Peyer's patch (tissue), 4 donors: ENCODE measurements at regions not wholly inside any gene's neighbourhood (a gene's known extent, or its start where the extent isn't known, plus 50 kb on each side); places are given as distances from the start of the nearest gene placed in this dataset.
"Not testable (repeated sequence)": the region's sequence is repeated elsewhere in the genome, so short reads cannot be mapped to it uniquely, and the experiment has no call there.

ENCODE experiments used
- DNase-seq, 3 donors: peaks; one replicate each; pipeline ENCODE4 v3.0.0-alpha.2; 2017 to 2019
- H3K27ac ChIP-seq, 4 donors: fragments of 200-600 bp; sonication (generic); one replicate each; pipeline ENCODE4 v1.5.1; 2016 to 2019
- H3K27me3 ChIP-seq, 2 donors: fragments of 200-600 bp; sonication (generic); one replicate each; pipeline ENCODE4 v1.5.1; 2019
- H3K36me3 ChIP-seq, 3 donors: fragments of 200-600 bp; sonication (generic); one replicate each; pipeline ENCODE4 v1.5.1; 2016 to 2019
- H3K4me1 ChIP-seq, 4 donors: fragments of 200-600 bp; sonication (generic); one replicate each; pipeline ENCODE4 v1.5.1; 2016 to 2019
- H3K4me3 ChIP-seq, 4 donors: fragments of 200-600 bp; sonication (generic); 1 replicate in 3 of 4; 2 replicates in 1 of 4; pipeline ENCODE4 v1.5.1; 2016 to 2019; ENCODE audit warnings: mild to moderate bottlenecking in 1 of 4
- H3K9me3 ChIP-seq, 4 donors: fragments of 200-600 bp; sonication (generic); one replicate each; pipeline ENCODE4 v1.5.1; 2016 to 2019; ENCODE audit warnings: mild to moderate bottlenecking in 1 of 4
- POLR2A ChIP-seq, 2 donors: fragments of 450-650 bp; IDR thresholded peaks; one replicate each; pipeline ENCODE4 v1.5.1; 2017; ENCODE audit warnings: antibody characterized with exemption in 2 of 2, mild to moderate bottlenecking in 2 of 2, moderate library complexity in 2 of 2
- TF ChIP-seq, protein P1 (sequence below), 6 experiments: fragments of 450-650 bp in 4 of 6; fragments of 200-600 bp in 2 of 6; sonication (generic) in 1 of 6; IDR thresholded peaks; one replicate each; pipeline ENCODE4 v1.5.1; 2017 to 2019; ENCODE audit warnings: antibody characterized with exemption in 6 of 6, mild to moderate bottlenecking in 3 of 6, moderate library complexity in 1 of 6

DNA sequence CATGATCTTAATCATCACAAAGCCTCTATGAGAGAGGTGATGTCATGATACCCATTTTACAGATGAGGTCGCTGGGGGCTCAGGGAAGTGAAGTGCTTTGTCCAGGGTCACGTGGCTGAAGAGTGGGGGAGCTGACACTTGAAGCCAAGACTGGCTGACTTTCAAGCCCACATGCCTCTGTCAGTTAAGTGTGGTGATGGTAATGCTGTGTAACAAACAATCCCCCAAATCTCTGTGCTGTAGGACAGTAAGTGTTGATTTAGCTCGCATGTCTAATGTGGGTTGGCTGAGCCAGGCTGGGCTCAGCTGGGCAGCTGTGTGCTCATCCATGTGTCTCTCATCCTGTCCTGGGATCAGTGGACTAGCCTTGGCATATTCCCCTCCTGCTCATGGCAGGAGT, 87.1 kb upstream of the GRK3 start:
- TF ChIP-seq POLR2A (IDR thresholded peaks at IDR 0.05) = no peak
- TF ChIP-seq, protein P1, sequence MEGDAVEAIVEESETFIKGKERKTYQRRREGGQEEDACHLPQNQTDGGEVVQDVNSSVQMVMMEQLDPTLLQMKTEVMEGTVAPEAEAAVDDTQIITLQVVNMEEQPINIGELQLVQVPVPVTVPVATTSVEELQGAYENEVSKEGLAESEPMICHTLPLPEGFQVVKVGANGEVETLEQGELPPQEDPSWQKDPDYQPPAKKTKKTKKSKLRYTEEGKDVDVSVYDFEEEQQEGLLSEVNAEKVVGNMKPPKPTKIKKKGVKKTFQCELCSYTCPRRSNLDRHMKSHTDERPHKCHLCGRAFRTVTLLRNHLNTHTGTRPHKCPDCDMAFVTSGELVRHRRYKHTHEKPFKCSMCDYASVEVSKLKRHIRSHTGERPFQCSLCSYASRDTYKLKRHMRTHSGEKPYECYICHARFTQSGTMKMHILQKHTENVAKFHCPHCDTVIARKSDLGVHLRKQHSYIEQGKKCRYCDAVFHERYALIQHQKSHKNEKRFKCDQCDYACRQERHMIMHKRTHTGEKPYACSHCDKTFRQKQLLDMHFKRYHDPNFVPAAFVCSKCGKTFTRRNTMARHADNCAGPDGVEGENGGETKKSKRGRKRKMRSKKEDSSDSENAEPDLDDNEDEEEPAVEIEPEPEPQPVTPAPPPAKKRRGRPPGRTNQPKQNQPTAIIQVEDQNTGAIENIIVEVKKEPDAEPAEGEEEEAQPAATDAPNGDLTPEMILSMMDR (IDR thresholded peaks at IDR 0.05) = no peak
- Histone ChIP-seq H3K27me3 (no peaks in the 10 kb centered on the region), H3K4me1 (no peaks in the 10 kb centered on the region), H3K4me3 (no peak overlapping the region), H3K27ac (no peak overlapping the region), H3K36me3 (no peaks in the 10 kb centered on the region), H3K9me3 (no peaks in the 10 kb centered on the region)
- DNase-seq = no peak

DNA sequence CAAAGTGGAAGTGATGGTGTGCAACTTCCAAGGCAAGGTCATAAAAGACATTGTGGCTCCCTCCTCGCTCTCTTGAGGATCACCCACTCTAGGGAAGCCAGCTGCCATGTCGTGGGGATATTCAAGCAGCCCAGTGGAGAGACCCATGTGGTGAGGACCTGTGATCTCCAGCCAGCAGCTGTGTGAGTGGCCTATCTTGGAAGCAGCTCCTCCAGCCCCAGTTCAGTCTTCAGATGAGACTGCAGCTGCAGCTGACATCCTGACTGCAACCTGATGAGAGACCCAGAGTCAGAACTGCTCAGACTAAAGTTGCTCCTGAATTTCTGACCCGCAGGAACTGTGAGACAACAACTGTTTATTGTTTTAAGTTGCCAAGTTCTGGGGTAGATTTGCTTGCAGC, 86.4 kb upstream of the GRK3 start:
- DNase-seq = no peak
- H3K4me1 ChIP-seq = no peaks in the 10 kb centered on the region
- H3K27ac ChIP-seq = no peak overlapping the region
- no peak overlapping the region for H3K4me3 ChIP-seq
- H3K36me3 ChIP-seq = no peaks in the 10 kb centered on the region
- no peaks in the 10 kb centered on the region for H3K27me3 ChIP-seq
- TF ChIP-seq, protein P1 (IDR thresholded peaks at IDR 0.05) = no peak
- no peak for TF ChIP-seq POLR2A (IDR thresholded peaks at IDR 0.05)
- no peaks in the 10 kb centered on the region for H3K9me3 ChIP-seq

DNA sequence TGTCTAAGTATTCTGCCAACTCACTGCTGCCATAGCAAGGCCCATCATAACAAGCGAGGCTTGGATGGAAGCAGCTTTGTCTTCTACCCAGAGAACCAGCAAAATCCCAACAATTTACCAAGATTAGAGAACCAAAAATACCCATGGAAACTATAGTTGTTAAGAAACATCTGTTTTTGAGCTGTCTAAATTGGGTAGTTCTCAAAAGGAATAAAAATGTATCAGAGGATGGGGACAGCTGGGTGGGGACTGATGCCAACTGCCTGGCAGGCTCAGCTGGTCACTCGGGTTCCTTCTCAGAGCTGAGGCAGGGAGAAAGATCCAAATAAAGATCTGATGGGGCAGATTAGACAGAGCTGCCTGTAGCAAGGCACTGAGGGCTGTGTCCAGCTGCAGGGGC, 85.9 kb upstream of the GRK3 start:
- H3K27ac ChIP-seq = no peak overlapping the region

DNA sequence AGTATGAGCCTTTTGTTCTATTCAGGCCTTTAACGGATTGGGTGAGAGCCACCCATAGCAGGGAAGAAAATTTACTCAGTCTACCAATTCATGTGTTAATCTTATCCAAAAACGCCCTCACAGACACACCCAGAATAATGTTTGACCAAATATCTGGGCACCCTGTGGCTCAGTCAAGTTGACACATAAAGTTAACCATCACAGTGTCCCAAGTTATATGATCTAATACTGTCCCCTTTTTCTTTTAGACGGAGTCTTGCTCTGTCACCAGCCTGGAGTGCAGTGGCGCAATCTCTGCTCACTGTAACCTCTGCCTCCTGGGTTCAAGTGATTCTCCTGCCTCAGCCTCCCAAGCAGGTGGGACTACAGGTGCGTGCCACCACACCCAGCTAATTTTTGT, 83.6 kb upstream of the GRK3 start:
- not testable (repeated sequence) for H3K27me3 ChIP-seq, H3K36me3 ChIP-seq, H3K27ac ChIP-seq, H3K4me3 ChIP-seq, H3K4me1 ChIP-seq, H3K9me3 ChIP-seq, DNase-seq

More for the DNA sequence above, 85.9 kb upstream of the GRK3 start:
- Histone ChIP-seq H3K4me3 (no peak overlapping the region), H3K9me3 (no peaks in the 10 kb centered on the region), H3K4me1 (no peaks in the 10 kb centered on the region), H3K27me3 (no peaks in the 10 kb centered on the region), H3K36me3 (no peaks in the 10 kb centered on the region)
- TF ChIP-seq, protein P1 (IDR thresholded peaks at IDR 0.05) = no peak
- TF ChIP-seq POLR2A (IDR thresholded peaks at IDR 0.05) = no peak
- DNase-seq = no peak

DNA sequence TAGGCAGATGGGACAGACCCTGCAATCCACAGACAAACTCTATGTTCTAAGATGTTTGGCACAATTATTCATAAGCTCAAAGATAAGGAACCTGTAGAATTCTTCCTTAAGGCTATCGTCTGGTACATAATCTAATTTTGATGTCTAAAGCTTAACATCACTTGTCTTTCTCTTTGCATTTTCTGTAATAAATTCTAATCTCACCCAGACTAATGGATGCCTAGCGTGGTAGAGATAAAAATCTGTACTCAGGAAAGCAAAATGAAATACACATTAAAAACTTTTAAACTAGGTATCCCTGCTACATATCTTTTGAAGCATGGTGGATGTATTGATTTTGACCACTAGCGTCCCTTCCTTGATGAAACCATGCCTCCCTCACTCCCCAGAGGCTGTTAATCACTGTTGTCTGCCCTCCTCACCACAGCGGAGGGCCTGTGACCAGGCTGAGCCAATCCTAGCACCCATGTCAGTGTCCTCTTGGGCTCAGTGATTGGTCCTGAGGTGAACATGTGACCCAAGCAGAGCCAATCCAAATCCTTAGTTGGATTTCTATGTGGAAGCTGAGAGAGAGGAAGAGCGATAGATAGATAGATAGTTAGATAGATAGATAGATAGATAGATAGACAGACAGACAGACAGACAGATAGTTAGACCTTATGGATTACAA, 82.2 kb upstream of the GRK3 start:
- no peak overlapping the region for H3K27ac ChIP-seq
- H3K27me3 ChIP-seq = no peaks in the 10 kb centered on the region
- DNase-seq = no peak
- TF ChIP-seq POLR2A (IDR thresholded peaks at IDR 0.05) = no peak
- no peaks in the 10 kb centered on the region for H3K4me1 ChIP-seq
- no peak overlapping the region for H3K4me3 ChIP-seq
- H3K9me3 ChIP-seq = no peaks in the 10 kb centered on the region
- H3K36me3 ChIP-seq = no peaks in the 10 kb centered on the region

DNA sequence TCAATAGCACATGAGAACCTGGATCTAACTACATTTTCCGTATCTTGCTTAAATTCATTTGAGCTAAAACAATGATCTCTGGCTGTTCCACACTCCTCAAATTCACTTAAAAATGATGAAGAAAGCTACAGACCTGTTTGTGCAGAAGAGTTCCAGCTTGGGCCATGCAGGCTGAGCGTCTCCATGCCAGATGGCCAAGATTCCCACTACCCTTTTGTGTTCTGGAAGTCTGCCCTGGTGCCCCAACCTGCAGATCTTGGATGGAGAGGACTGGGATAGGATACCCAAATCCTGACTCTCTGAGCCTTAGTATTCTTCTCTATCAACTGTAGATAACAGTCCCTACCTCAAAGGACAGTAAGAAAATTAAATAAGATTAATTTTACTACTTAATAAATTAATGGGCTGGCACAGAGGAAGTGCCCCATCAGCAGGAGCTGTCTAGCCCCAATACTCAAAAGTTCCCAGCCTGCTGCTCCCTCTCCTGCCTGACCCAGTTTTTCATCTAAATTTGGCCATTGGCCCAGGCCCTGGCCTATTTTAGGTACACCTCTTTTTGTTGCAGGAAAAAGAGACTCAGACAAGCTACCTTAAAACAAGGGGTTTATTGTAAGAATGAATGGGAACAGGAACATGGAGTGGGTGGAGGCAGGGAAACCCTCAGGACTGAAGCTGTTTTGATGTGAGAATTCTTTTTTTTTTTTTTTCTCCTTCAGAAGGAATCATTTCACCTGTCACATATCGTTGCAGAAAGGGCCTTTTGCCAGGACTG, 81.4 kb upstream of the GRK3 start:
- no peak for TF ChIP-seq POLR2A (IDR thresholded peaks at IDR 0.05)
- TF ChIP-seq, protein P1 (IDR thresholded peaks at IDR 0.05) = no peak
- no peaks in the 10 kb centered on the region for H3K9me3 ChIP-seq
- H3K27me3 ChIP-seq = no peaks in the 10 kb centered on the region
- H3K36me3 ChIP-seq = no peaks in the 10 kb centered on the region
- H3K27ac ChIP-seq = no peak overlapping the region
- no peak for DNase-seq
- H3K4me1 ChIP-seq = no peaks in the 10 kb centered on the region
- no peak overlapping the region for H3K4me3 ChIP-seq
